ENCODE measurements at regions not wholly inside any gene's neighbourhood (a gene's known extent, or its start where the extent isn't known, plus 50 kb on each side); places are given as distances from the start of the nearest gene placed in this dataset.

DNA sequence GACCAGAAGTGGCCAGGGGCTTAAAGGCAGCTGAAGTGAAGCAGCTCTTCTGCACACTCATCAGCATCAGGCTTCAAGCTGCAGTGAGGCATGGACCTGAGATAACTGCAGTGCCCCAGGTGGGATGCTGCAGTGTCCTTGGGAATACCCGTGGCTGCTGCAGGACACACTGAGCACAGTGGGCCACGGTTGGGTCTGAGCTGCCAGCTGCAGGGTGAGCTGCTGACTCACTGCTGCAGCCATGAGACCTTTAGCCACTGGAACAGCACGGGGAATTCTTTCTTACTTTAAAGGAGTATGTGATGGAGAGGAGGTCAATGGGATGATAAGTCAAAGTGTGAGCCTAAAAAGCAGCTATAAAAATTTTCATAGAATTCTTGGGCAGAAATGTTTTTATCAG is 102.1 kb downstream of the XCL2 start:
- Histone ChIP-seq H3K4me3 (replicated peaks in 1 of 3; ENCODE audit: insufficient read depth in 1 of 3, low read depth in 2 of 3, low read length in 3 of 3) (no peak overlapping the region), H2AFZ (ENCODE audit: low read length) (no peak overlapping the region), H3K27me3 (ENCODE audit: control insufficient read depth in 1 of 2, insufficient read depth in 2 of 2, low read length in 2 of 2) (no peaks in the 10 kb centered on the region), H3K9me3 (ENCODE audit: low read length) (no peaks in the 10 kb centered on the region), H3K79me2 (ENCODE audit: insufficient read depth, low read length) (no peaks in the 10 kb centered on the region), H3K4me1 (ENCODE audit: insufficient read depth, low read length) (peaks cover 7% of the 10 kb centered on the region; the same call in 1 of the 2 replicates), H3K36me3 (replicated peaks in 1 of 2; ENCODE audit: control insufficient read depth in 1 of 2, insufficient read depth in 2 of 2, low read length in 2 of 2) (0 out of 5 replicates have a peak, but pooled peaks cover 0 to 1% of the 10 kb centered on the region in 2 experiments), H3K27ac (ENCODE audit: extremely low read length, insufficient read depth, low read length) (no peak overlapping the region), H4K20me1 (ENCODE audit: insufficient read depth, low read length) (no peaks in the 10 kb centered on the region), H3K4me2 (ENCODE audit: low read depth, low read length) (no peak overlapping the region), H3K9ac (ENCODE audit: insufficient read depth, low read depth, low read length) (no peak overlapping the region)
- intact Hi-C loops (cut with micrococcal nuclease; ENCODE audit: unreplicated experiment), result loop anchor here (5.0 kb wide), 1 partner anchor 116 kb away; no protein-coding TSS in a partner anchor
- BruUV-seq (replicated peaks), result no TSS peak
- POLR2A ChIA-PET, result no interaction called here
- CTCF ChIA-PET (ENCODE audit: low intra/inter-chr PET ratio, low total read pairs), result no interaction called here
- ATAC-seq, result no peak
- 78% methylated on average over 2 of the region's 3 CpGs for whole genome bisulfite sequencing (ENCODE audit: low lambda C conversion rate)
- in situ Hi-C loops (cut with HindIII; ENCODE audit: extremely low pct_ligation_motif_present, low pct_unique_long_range_greater_than_20kb), result loop anchor here (5.0 kb wide), 1 partner anchor 126 kb away; no protein-coding TSS in a partner anchor
- no peak for DNase-seq (ENCODE audit: low spot score)
- FAIRE-seq, result no peak
- no peak for TF ChIP-seq KLF6 (CRISPR knock-in tag; IDR thresholded peaks at IDR 0.05)
- no peak for TF ChIP-seq SNAI1 (CRISPR knock-in tag; IDR thresholded peaks at IDR 0.05; ENCODE audit: borderline replicate concordance)
- TF ChIP-seq, protein P1, sequence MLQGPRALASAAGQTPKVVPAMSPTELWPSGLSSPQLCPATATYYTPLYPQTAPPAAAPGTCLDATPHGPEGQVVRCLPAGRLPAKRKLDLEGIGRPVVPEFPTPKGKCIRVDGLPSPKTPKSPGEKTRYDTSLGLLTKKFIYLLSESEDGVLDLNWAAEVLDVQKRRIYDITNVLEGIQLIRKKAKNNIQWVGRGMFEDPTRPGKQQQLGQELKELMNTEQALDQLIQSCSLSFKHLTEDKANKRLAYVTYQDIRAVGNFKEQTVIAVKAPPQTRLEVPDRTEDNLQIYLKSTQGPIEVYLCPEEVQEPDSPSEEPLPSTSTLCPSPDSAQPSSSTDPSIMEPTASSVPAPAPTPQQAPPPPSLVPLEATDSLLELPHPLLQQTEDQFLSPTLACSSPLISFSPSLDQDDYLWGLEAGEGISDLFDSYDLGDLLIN (CRISPR knock-in tag; IDR thresholded peaks at IDR 0.05; ENCODE audit: borderline replicate concordance), result no peak
- TF ChIP-seq ZC3H4 (CRISPR knock-in tag; IDR thresholded peaks at IDR 0.05; ENCODE audit: borderline replicate concordance), result no peak
- no peak for TF ChIP-seq RFXAP (CRISPR knock-in tag; IDR thresholded peaks at IDR 0.05; ENCODE audit: borderline replicate concordance)
- no peak for TF ChIP-seq MEIS2 (CRISPR knock-in tag; IDR thresholded peaks at IDR 0.05)
- TF ChIP-seq ZFYVE20 (CRISPR knock-in tag; IDR thresholded peaks at IDR 0.05; ENCODE audit: borderline replicate concordance, low read depth), result no peak
- TF ChIP-seq ZFP41 (CRISPR knock-in tag; IDR thresholded peaks at IDR 0.05; ENCODE audit: borderline replicate concordance), result no peak
- TF ChIP-seq RXRA (CRISPR knock-in tag; IDR thresholded peaks at IDR 0.05), result no peak
- TF ChIP-seq, protein P2, sequence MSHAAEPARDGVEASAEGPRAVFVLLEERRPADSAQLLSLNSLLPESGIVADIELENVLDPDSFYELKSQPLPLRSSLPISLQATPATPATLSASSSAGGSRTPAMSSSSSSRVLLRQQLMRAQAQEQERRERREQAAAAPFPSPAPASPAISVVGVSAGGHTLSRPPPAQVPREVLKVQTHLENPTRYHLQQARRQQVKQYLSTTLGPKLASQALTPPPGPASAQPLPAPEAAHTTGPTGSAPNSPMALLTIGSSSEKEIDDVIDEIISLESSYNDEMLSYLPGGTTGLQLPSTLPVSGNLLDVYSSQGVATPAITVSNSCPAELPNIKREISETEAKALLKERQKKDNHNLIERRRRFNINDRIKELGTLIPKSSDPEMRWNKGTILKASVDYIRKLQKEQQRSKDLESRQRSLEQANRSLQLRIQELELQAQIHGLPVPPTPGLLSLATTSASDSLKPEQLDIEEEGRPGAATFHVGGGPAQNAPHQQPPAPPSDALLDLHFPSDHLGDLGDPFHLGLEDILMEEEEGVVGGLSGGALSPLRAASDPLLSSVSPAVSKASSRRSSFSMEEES (CRISPR knock-in tag; IDR thresholded peaks at IDR 0.05), result no peak
- TF ChIP-seq ZNF331 (CRISPR knock-in tag; IDR thresholded peaks at IDR 0.05), result no peak
- TF ChIP-seq MXD4 (CRISPR knock-in tag; IDR thresholded peaks at IDR 0.05), result no peak
- no peak for TF ChIP-seq TOPORS (CRISPR knock-in tag; IDR thresholded peaks at IDR 0.05)
